Left ventricle myocardium inferior (tissue), 1 donor: ENCODE measurements at regions not wholly inside any gene's neighbourhood (a gene's known extent, or its start where the extent isn't known, plus 50 kb on each side); places are given as distances from the start of the nearest gene placed in this dataset.

Source experiments
- DNase-seq: peaks from one replicate; pipeline ENCODE4 v3.0.0-alpha.2; 2020
- H3K27ac ChIP-seq: fragments of 200-600 bp; replicated peaks from 2 replicates; pipeline ENCODE4 v1.8.0; 2021
- H3K27me3 ChIP-seq: fragments of 200-600 bp; 2 replicates; pipeline ENCODE4 v1.8.0; 2021; ENCODE audit warnings: low read depth
- H3K36me3 ChIP-seq: fragments of 200-600 bp; 2 replicates; pipeline ENCODE4 v1.8.0; 2021
- H3K4me1 ChIP-seq: fragments of 200-600 bp; 2 replicates; pipeline ENCODE4 v1.8.0; 2021
- H3K4me3 ChIP-seq: fragments of 200-600 bp; 2 replicates; pipeline ENCODE4 v1.8.0; 2021; ENCODE audit warnings: mild to moderate bottlenecking, moderate library complexity
- H3K9me3 ChIP-seq: fragments of 200-600 bp; replicated peaks from 2 replicates; pipeline ENCODE4 v1.8.0; 2021
- intact Hi-C: fragments of 100-400 bp; cut with micrococcal nuclease; formaldehyde crosslinking; loops from one replicate; pipeline ENCODE4 v1.11.0; 2022
- TF ChIP-seq, protein P1 (sequence below): fragments of 200-600 bp; IDR thresholded peaks from 2 replicates; pipeline ENCODE4 v1.8.0; 2021; ENCODE audit warnings: antibody characterized with exemption, mild to moderate bottlenecking, borderline replicate concordance
- donor health status: DM: no; HTN: yes; CAD: no; lungs with severe emphysema.

DNA sequence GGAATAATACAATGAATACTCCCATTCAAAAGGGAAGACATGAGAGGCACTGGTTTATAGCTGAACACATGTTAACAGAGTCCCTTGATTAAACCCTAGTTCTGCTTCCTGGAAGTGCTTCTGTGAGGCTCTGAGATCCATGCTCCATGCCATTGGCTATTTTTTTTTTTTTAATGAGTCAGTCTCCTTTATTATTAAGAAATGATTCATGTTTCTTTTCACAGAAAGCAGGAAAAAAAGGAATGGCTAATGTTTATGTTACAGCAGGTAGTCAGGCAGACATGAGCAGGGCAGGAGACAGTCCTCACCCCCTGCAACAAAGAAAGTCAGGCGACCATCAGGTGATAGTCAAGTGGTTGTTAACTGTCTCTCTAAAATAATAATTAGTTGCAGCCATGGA is 598.7 kb downstream of the EPHA5 start:
- intact Hi-C loops, result no loop called here
- H3K27me3 ChIP-seq, result no peaks in the 10 kb centered on the region
- TF ChIP-seq, protein P1, sequence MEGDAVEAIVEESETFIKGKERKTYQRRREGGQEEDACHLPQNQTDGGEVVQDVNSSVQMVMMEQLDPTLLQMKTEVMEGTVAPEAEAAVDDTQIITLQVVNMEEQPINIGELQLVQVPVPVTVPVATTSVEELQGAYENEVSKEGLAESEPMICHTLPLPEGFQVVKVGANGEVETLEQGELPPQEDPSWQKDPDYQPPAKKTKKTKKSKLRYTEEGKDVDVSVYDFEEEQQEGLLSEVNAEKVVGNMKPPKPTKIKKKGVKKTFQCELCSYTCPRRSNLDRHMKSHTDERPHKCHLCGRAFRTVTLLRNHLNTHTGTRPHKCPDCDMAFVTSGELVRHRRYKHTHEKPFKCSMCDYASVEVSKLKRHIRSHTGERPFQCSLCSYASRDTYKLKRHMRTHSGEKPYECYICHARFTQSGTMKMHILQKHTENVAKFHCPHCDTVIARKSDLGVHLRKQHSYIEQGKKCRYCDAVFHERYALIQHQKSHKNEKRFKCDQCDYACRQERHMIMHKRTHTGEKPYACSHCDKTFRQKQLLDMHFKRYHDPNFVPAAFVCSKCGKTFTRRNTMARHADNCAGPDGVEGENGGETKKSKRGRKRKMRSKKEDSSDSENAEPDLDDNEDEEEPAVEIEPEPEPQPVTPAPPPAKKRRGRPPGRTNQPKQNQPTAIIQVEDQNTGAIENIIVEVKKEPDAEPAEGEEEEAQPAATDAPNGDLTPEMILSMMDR, result no peak
- DNase-seq, result no peak
- no peaks in the 10 kb centered on the region for H3K36me3 ChIP-seq
- H3K9me3 ChIP-seq, result peaks cover 14% of the 10 kb centered on the region
- no peak overlapping the region for H3K4me3 ChIP-seq
- H3K27ac ChIP-seq, result no peak overlapping the region
- H3K4me1 ChIP-seq, result no peaks in the 10 kb centered on the region

DNA sequence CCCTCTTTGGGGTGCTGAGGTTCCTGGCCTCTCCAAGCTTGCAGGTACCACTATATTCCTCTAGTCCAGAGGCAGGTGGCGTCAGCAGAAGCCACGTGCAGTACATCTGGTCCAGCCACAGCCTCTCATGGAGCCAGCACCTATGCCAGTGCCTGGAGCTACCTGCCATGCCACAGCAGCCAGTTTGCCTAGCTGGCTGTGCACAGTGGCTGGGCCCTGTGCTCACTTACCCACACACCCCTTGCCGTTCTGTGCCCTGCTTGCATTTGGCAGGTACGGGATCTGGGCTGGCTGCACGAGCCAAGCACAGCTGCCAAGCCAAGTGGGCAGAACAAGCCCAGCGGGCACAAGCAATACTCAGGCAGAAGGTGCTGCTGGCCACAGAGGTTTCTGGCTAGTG is 601.1 kb downstream of the EPHA5 start:
- no peaks in the 10 kb centered on the region for H3K4me1 ChIP-seq
- no peak overlapping the region for H3K27ac ChIP-seq
- H3K4me3 ChIP-seq, result no peak overlapping the region
- no peak for DNase-seq
- TF ChIP-seq, protein P1, result no peak
- H3K9me3 ChIP-seq, result peaks cover 14% of the 10 kb centered on the region
- intact Hi-C loops, result no loop called here
- H3K27me3 ChIP-seq, result no peaks in the 10 kb centered on the region
- no peaks in the 10 kb centered on the region for H3K36me3 ChIP-seq

GRCh38 chr4:65066106-65066505 is 604.2 kb downstream of the EPHA5 start:
- no peaks in the 10 kb centered on the region for H3K36me3 ChIP-seq
- H3K9me3 ChIP-seq, result no peaks in the 10 kb centered on the region
- intact Hi-C loops, result no loop called here
- no peak overlapping the region for H3K4me3 ChIP-seq
- no peak overlapping the region for H3K27ac ChIP-seq
- TF ChIP-seq, protein P1, result no peak
- no peak for DNase-seq
- no peaks in the 10 kb centered on the region for H3K4me1 ChIP-seq
- H3K27me3 ChIP-seq, result no peaks in the 10 kb centered on the region

GRCh38 chr4:65063601-65064000 is 606.7 kb downstream of the EPHA5 start:
- no peak overlapping the region for H3K27ac ChIP-seq
- TF ChIP-seq, protein P1, result no peak
- no peaks in the 10 kb centered on the region for H3K27me3 ChIP-seq
- H3K4me3 ChIP-seq, result no peak overlapping the region
- intact Hi-C loops, result no loop called here
- no peaks in the 10 kb centered on the region for H3K4me1 ChIP-seq
- DNase-seq, result no peak
- no peaks in the 10 kb centered on the region for H3K9me3 ChIP-seq
- no peaks in the 10 kb centered on the region for H3K36me3 ChIP-seq

- Histone ChIP-seq H3K27me3 (no peaks in the 10 kb centered on the region), H3K4me3 (no peak overlapping the region), H3K9me3 (no peaks in the 10 kb centered on the region), H3K36me3 (no peaks in the 10 kb centered on the region), H3K4me1 (no peaks in the 10 kb centered on the region), H3K27ac (no peak overlapping the region)
- TF ChIP-seq, protein P1, result no peak
- no peak for DNase-seq
- intact Hi-C loops, result no loop called here
These were observed 619.5 kb downstream of the EPHA5 start for GRCh38 chr4:65050786-65051185.
